Esophagus muscularis mucosa (tissue), 4 donors: ENCODE measurements at regions not wholly inside any gene's neighbourhood (a gene's known extent, or its start where the extent isn't known, plus 50 kb on each side); places are given as distances from the start of the nearest gene placed in this dataset.

Experiments
- CTCF ChIP-seq, 3 experiments: fragments of 200-600 bp in 2 of 3; fragments of 450-650 bp in 1 of 3; sonication (generic) in 2 of 3; IDR thresholded peaks; one replicate each; pipeline ENCODE4 v1.5.1; 2017 to 2019; ENCODE audit warnings: antibody characterized with exemption in 3 of 3, mild to moderate bottlenecking in 2 of 3, moderate library complexity in 1 of 3
- EP300 ChIP-seq: sonication (generic); formaldehyde crosslinking; IDR thresholded peaks from one replicate; pipeline ENCODE4 v1.6.1; 2017; ENCODE audit warnings: antibody characterized with exemption
- POLR2A ChIP-seq: fragments of 450-650 bp; IDR thresholded peaks from one replicate; pipeline ENCODE4 v1.6.1; 2017; ENCODE audit warnings: antibody characterized with exemption, moderate library complexity, mild to moderate bottlenecking, low read depth
- POLR2AphosphoS5 ChIP-seq, 2 donors: sonication (generic); formaldehyde crosslinking; IDR thresholded peaks; one replicate each; pipeline ENCODE4 v1.6.1; 2017; ENCODE audit warnings: antibody characterized with exemption in 2 of 2

- no peak for TF ChIP-seq CTCF (IDR thresholded peaks at IDR 0.05)
- TF ChIP-seq POLR2A = no peak
- no peak for TF ChIP-seq POLR2AphosphoS5 (IDR thresholded peaks at IDR 0.05)
- TF ChIP-seq EP300 = no peak
These were observed 138.8 kb downstream of the HFE start for GRCh38 chr6:26225848-26226578.
